ENCODE measurements at regions not wholly inside any gene's neighbourhood (a gene's known extent, or its start where the extent isn't known, plus 50 kb on each side); places are given as distances from the start of the nearest gene placed in this dataset.

DNA sequence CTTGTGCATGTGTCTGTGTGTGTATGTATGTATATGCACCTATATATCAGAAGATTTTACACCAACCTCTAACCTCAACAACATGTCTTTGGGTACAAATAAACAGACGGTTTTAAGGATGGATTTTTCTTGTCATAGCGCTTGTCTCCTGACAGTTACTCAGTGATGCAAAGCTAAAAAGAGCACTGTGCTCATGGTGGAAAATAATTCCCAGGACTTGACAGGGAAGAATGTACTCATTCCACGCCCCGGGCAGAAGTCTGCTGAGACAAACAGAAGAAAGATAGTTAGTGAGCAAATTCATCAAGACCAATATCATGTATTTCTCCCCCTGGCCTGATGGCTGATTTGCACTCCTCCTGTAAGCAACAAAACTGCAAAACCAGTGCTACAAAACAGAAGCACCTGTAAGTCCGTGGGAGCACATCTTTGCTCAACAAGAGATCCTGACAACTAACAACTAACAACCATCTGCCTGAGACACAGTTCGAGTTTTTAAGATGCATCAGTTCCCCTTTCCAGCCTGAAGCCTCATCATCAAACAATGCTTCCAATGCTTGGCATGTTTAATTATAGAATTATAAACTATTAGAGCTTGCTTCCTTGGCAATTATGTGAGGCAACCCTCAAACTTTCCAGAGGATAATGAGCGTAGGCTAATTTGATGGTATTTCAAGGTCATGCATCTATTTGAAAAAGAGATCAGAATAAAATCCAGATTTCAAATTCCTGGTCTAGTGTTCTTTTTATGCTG, 812.7 kb upstream of the MIR17HG start:
- TF ChIP-seq, protein P1, sequence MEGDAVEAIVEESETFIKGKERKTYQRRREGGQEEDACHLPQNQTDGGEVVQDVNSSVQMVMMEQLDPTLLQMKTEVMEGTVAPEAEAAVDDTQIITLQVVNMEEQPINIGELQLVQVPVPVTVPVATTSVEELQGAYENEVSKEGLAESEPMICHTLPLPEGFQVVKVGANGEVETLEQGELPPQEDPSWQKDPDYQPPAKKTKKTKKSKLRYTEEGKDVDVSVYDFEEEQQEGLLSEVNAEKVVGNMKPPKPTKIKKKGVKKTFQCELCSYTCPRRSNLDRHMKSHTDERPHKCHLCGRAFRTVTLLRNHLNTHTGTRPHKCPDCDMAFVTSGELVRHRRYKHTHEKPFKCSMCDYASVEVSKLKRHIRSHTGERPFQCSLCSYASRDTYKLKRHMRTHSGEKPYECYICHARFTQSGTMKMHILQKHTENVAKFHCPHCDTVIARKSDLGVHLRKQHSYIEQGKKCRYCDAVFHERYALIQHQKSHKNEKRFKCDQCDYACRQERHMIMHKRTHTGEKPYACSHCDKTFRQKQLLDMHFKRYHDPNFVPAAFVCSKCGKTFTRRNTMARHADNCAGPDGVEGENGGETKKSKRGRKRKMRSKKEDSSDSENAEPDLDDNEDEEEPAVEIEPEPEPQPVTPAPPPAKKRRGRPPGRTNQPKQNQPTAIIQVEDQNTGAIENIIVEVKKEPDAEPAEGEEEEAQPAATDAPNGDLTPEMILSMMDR (IDR thresholded peaks at IDR 0.05; ENCODE audit: low read depth, low read length) = no peak
- DNase-seq (ENCODE audit: low read depth, low spot score) = no peak
- in situ Hi-C loops (cut with HindIII; ENCODE audit: low sequenced_read_pairs) = no loop called here
- H3K4me3 ChIP-seq (ENCODE audit: low read depth, low read length) = no peak overlapping the region

DNA sequence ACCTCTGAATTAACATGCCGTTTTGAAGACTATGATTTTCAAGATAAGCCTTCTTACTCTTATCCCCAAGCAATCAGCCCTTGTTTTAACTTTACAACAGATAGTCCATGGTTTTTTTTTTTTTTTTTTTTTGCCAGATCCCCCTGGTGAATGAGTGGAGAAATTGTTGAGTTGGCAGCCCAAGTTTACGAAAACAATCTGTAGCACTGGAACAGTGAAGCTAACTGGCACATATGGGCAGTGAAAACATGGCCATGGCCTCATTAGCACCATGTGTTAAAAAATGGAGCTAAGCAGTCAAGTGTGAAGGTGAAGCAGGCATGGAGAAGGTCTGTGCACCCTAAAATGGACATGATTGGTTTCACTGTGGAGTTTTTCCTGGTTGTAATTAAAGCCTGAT, 812.1 kb upstream of the MIR17HG start:
- in situ Hi-C loops (cut with HindIII; ENCODE audit: low sequenced_read_pairs) = no loop called here
- DNase-seq (ENCODE audit: low read depth, low spot score) = no peak
- no peak overlapping the region for H3K4me3 ChIP-seq (ENCODE audit: low read depth, low read length)
- TF ChIP-seq, protein P1 (IDR thresholded peaks at IDR 0.05; ENCODE audit: low read depth, low read length) = no peak

DNA sequence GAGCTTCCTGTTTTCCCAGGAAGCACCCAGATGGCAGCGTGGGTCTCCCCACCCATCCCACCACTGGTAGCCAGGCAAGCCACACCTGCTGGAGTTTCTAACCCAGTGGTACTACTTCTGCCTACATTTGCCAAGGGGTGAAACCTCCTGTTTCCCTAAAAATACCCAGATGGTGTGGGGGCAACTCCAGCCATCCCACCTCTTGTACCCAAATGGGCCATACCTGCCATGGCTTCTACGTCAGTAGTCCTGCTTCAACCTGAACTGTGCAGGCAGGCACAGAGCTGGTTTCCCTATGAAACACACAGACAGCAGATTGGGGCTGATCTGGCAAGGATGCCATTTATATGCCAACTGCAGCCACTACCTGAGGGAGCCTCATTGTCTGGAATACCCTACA, 809.4 kb upstream of the MIR17HG start:
- TF ChIP-seq, protein P1 (IDR thresholded peaks at IDR 0.05; ENCODE audit: low read depth, low read length) = no peak
- in situ Hi-C loops (cut with HindIII; ENCODE audit: low sequenced_read_pairs) = no loop called here
- no peak for DNase-seq (ENCODE audit: low read depth, low spot score)
- no peak overlapping the region for H3K4me3 ChIP-seq (ENCODE audit: low read depth, low read length)

DNA sequence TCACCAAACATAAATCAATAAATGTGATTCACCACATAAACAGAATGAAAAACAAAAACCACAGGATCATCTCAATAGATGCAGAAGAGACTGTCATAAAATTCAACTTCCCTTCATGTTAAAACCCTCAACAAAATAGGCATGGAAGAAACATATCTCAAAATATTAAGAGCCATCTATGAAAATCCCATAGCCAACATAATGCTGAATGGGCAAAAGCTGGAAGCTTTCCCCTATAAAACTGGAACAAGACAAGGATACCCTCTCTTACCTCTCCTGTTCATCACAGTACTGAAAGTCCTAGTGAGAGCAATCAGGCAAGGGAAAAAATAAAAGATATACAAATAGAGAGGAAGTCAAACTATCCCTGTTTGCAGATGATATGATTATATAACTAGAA, 806.1 kb upstream of the MIR17HG start:
- TF ChIP-seq, protein P1 (IDR thresholded peaks at IDR 0.05; ENCODE audit: low read depth, low read length) = no peak
- no peak overlapping the region for H3K4me3 ChIP-seq (ENCODE audit: low read depth, low read length)
- in situ Hi-C loops (cut with HindIII; ENCODE audit: low sequenced_read_pairs) = no loop called here
- no peak for DNase-seq (ENCODE audit: low read depth, low spot score)

DNA sequence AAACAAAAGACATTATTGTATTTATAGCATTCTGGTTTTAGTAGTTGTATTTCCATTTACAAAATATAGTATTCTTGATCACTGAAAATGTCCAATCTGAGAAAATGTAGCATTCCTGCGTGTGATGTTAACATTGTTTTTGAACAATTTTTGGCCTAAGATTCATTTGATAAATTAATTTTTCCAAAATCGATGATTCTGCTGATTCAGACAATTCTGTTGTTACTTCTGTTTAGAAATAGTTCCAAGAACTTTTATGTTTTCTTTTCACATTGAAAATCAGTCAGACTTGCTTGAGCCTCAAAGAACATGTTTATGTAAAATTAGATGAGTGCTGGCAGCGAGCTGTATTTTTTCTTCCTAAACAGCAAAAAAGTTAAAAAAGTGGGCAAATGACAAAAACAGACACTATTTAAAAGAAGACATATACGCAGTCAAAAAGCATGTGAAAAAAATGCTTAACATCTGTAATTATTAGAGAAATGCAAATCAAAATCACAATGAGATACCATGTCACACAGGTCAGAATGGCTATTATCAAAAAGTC, 804.5 kb upstream of the MIR17HG start:
- no peak for DNase-seq (ENCODE audit: low read depth, low spot score)
- H3K4me3 ChIP-seq (ENCODE audit: low read depth, low read length) = no peak overlapping the region
- in situ Hi-C loops (cut with HindIII; ENCODE audit: low sequenced_read_pairs) = no loop called here
- TF ChIP-seq, protein P1 (IDR thresholded peaks at IDR 0.05; ENCODE audit: low read depth, low read length) = no peak

DNA sequence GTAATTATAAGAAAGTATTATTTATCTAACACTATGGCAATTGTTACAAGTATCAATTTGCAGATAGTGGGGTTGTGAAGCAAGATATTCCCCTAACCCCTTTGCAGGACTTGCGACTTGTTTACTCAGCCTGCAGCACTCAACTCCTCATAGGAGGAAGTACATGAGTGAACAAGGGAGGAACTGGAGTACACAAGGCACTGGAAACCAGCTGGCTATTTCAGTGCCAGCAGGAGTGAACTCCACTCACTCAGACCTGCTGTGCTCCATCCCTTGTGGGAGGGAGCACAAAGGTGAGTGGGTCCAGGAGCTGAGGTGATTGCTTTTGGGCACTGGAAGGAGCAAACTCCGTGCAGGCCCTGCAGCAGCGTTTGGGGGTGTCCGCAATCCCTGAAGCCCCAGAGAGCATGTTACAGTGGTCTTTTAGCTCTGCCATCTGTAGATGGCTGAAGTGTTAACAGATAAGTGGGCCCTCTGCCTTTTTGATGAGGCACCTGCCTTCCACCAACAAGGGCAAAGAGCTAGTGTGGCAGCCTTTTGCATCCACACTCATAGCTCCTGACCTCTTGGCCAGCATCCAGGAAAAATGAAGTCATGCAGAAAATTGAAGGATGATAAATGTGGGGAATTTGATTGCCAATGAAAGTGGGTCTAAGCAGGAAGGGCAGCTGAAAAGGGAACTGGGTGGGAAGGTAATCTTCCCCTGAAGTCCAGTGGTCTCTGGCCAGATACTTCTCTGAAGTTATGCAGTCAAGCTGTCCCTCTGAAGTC, 802.2 kb upstream of the MIR17HG start:
- no peak for DNase-seq (ENCODE audit: low read depth, low spot score)
- in situ Hi-C loops (cut with HindIII; ENCODE audit: low sequenced_read_pairs) = no loop called here
- TF ChIP-seq, protein P1 (IDR thresholded peaks at IDR 0.05; ENCODE audit: low read depth, low read length) = no peak
- H3K4me3 ChIP-seq (ENCODE audit: low read depth, low read length) = no peak overlapping the region

Measured in astrocyte of the spinal cord (primary cell).